Spleen (tissue), 11 donors: ENCODE measurements at regions not wholly inside any gene's neighbourhood (a gene's known extent, or its start where the extent isn't known, plus 50 kb on each side); places are given as distances from the start of the nearest gene placed in this dataset.

Source experiments
- DNase-seq: peaks from one replicate; pipeline ENCODE4 v3.0.0-alpha.2; 2020
- H3K27ac ChIP-seq, 8 donors: fragments of 200-600 bp; sonication (generic) in 7 of 8; 1 replicate in 4 of 8; 2 replicates in 4 of 8; pipeline versions ENCODE4 v1.5.0 to v1.8.0; 2016 to 2021; ENCODE audit warnings: inconsistent platforms in 4 of 8, mild to moderate bottlenecking in 4 of 8, moderate library complexity in 1 of 8
- H3K27me3 ChIP-seq, 7 donors: fragments of 200-600 bp; sonication (generic) in 6 of 7; replicated peaks in 1 of 7; 1 replicate in 4 of 7; 2 replicates in 3 of 7; pipeline versions ENCODE4 v1.5.0 to v1.8.0; 2016 to 2021; ENCODE audit warnings: inconsistent platforms in 3 of 7, mild to moderate bottlenecking in 1 of 7
- H3K36me3 ChIP-seq, 6 donors: fragments of 200-600 bp; sonication (generic) in 5 of 6; 1 replicate in 4 of 6; 2 replicates in 2 of 6; pipeline versions ENCODE4 v1.5.0 to v1.8.0; 2016 to 2021; ENCODE audit warnings: inconsistent platforms in 2 of 6
- H3K4me1 ChIP-seq, 6 donors: fragments of 200-600 bp; sonication (generic) in 5 of 6; 1 replicate in 3 of 6; 2 replicates in 3 of 6; pipeline versions ENCODE4 v1.5.0 to v1.8.0; 2016 to 2021; ENCODE audit warnings: inconsistent platforms in 3 of 6
- H3K4me3 ChIP-seq, 8 donors: fragments of 200-600 bp; sonication (generic) in 7 of 8; 1 replicate in 4 of 8; 2 replicates in 4 of 8; pipeline versions ENCODE4 v1.5.0 to v1.8.0; 2016 to 2021; ENCODE audit warnings: inconsistent platforms in 4 of 8, mild to moderate bottlenecking in 4 of 8, moderate library complexity in 2 of 8
- H3K9me3 ChIP-seq, 8 donors: fragments of 200-600 bp; sonication (generic) in 7 of 8; 1 replicate in 4 of 8; 2 replicates in 4 of 8; pipeline versions ENCODE4 v1.5.0 to v1.8.0; 2016 to 2021; ENCODE audit warnings: inconsistent platforms in 4 of 8
- POLR2A ChIP-seq, 3 donors: fragments of 450-650 bp; IDR thresholded peaks; one replicate each; pipeline ENCODE4 v1.5.1; 2017; ENCODE audit warnings: antibody characterized with exemption in 3 of 3, mild to moderate bottlenecking in 1 of 3
- POLR2AphosphoS5 ChIP-seq, 3 donors: sonication (generic); formaldehyde crosslinking; IDR thresholded peaks; one replicate each; pipeline ENCODE4 v1.5.1; 2017; ENCODE audit warnings: antibody characterized with exemption in 3 of 3
- WGBS, 5 donors: extraction: QIAGEN DNeasy Blood & Tissue Kit in 3 of 5; methylation state at CpG; one replicate each; pipeline versions ENCODE4 v1.1.5 to v1.1.7; 2013 to 2018; 5-methylcytosine and 5-hydroxymethylcytosine counted together
- intact Hi-C: fragments of 100-400 bp; cut with DNase I; formaldehyde crosslinking; loops from one replicate; pipeline ENCODE4 v1.15.0; 2023; ENCODE audit warnings: low total_unique reads
- TF ChIP-seq, protein P1 (sequence below), 11 experiments: fragments of 200-600 bp in 7 of 11; fragments of 450-650 bp in 4 of 11; sonication (generic) in 4 of 11; IDR thresholded peaks in 8 of 11; conservative IDR thresholded peaks in 3 of 11; 1 replicate in 7 of 11; 2 replicates in 4 of 11; pipeline versions ENCODE4 v1.4.0 to v1.8.0; 2016 to 2021; ENCODE audit warnings: antibody characterized with exemption in 11 of 11, inconsistent platforms in 4 of 11, mild to moderate bottlenecking in 1 of 11
- donor health status: healthy with polysubstance abuse.
- donor health status: DM: no; HTN: no; CAD: no; lungs with moderate emphysema.
- donor health status: DM: no; HTN: no; CAD: no.
- donor health status: Bipolar disorder and iron deficiency.
- donor health status: healthy.
- donor health status: DM: no; HTN: no; CAD: no.
- donor health status: DM: yes; HTN: yes; CAD: no.

- Histone ChIP-seq H3K4me1 (peaks cover 0 to 10% (median 5%) of the 10 kb centered on the region in 6 donors), H3K36me3 (no peaks in the 10 kb centered on the region), H3K9me3 (peaks cover 0 to 10% (median 5%) of the 10 kb centered on the region in 8 donors), H3K27ac (no peak overlapping the region), H3K4me3 (no peak overlapping the region), H3K27me3 (no peaks in the 10 kb centered on the region)
- DNase-seq = no peak
- WGBS, 5 donors = 94 to 97% (median 96%) methylated on average over 6 of the region's 6 CpGs
- no peak for TF ChIP-seq POLR2A (IDR thresholded peaks at IDR 0.05)
- TF ChIP-seq, protein P1, sequence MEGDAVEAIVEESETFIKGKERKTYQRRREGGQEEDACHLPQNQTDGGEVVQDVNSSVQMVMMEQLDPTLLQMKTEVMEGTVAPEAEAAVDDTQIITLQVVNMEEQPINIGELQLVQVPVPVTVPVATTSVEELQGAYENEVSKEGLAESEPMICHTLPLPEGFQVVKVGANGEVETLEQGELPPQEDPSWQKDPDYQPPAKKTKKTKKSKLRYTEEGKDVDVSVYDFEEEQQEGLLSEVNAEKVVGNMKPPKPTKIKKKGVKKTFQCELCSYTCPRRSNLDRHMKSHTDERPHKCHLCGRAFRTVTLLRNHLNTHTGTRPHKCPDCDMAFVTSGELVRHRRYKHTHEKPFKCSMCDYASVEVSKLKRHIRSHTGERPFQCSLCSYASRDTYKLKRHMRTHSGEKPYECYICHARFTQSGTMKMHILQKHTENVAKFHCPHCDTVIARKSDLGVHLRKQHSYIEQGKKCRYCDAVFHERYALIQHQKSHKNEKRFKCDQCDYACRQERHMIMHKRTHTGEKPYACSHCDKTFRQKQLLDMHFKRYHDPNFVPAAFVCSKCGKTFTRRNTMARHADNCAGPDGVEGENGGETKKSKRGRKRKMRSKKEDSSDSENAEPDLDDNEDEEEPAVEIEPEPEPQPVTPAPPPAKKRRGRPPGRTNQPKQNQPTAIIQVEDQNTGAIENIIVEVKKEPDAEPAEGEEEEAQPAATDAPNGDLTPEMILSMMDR (IDR thresholded peaks at IDR 0.05 in 8 of 11, conservative IDR thresholded peaks at IDR 0.05 in 3 of 11) = no peak
- no peak for TF ChIP-seq POLR2AphosphoS5 (IDR thresholded peaks at IDR 0.05)
- intact Hi-C loops = no loop called here
Observed at GRCh38 chr13:32828711-32829110, 187.5 kb upstream of the KL start.

DNA sequence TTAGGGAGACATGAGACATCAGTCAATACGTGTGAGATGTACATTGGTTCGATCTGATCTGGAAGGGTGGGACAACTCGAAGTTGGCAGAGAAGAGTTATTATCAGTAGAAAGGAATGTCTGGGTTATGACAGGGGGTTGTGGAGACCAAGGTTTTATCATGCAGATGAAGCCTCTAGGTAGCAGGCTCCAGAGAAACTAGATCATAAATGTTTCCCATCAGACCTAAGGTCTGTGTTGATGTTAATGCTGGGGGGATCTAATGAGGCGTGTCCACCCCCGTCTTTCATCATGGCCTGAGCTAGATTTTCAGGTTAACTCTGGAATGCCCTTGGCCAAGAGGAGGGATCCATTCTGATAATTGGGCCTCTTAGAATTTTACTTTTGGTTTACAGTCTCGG is 187.0 kb upstream of the KL start:
- Histone ChIP-seq H3K4me3 (no peak overlapping the region), H3K4me1 (peaks cover 0 to 10% (median 5%) of the 10 kb centered on the region in 6 donors), H3K9me3 (peaks cover 0 to 16% (median 10%) of the 10 kb centered on the region in 8 donors), H3K27me3 (no peaks in the 10 kb centered on the region), H3K27ac (peak overlapping the region in 2 of 8 donors; percentile 14 to 37), H3K36me3 (no peaks in the 10 kb centered on the region)
- TF ChIP-seq, protein P1 (IDR thresholded peaks at IDR 0.05 in 8 of 11, conservative IDR thresholded peaks at IDR 0.05 in 3 of 11) = no peak
- TF ChIP-seq POLR2A (IDR thresholded peaks at IDR 0.05) = no peak
- no peak for TF ChIP-seq POLR2AphosphoS5 (IDR thresholded peaks at IDR 0.05)
- WGBS, 5 donors = 67 to 82% (median 79%) methylated on average over 6 of the region's 6 CpGs
- intact Hi-C loops = no loop called here
- no peak for DNase-seq

- peaks cover 0 to 21% (median 14%) of the 10 kb centered on the region in 8 donors for H3K9me3 ChIP-seq
- peak overlapping the region in 2 of 8 donors; percentile 14 to 37 for H3K27ac ChIP-seq
- peaks cover 0 to 10% (median 5%) of the 10 kb centered on the region in 6 donors for H3K4me1 ChIP-seq
- no peak for TF ChIP-seq POLR2AphosphoS5 (IDR thresholded peaks at IDR 0.05)
- TF ChIP-seq, protein P1 (IDR thresholded peaks at IDR 0.05 in 8 of 11, conservative IDR thresholded peaks at IDR 0.05 in 3 of 11) = no peak
- no peak for TF ChIP-seq POLR2A (IDR thresholded peaks at IDR 0.05)
- WGBS, 5 donors = 75 to 90% (median 80%) methylated on average over 8 of the region's 8 CpGs
- intact Hi-C loops = no loop called here
- no peaks in the 10 kb centered on the region for H3K27me3 ChIP-seq
- H3K4me3 ChIP-seq = no peak overlapping the region
- no peak for DNase-seq
- H3K36me3 ChIP-seq = no peaks in the 10 kb centered on the region
Observed at GRCh38 chr13:32829676-32830335, 186.4 kb upstream of the KL start.

DNA sequence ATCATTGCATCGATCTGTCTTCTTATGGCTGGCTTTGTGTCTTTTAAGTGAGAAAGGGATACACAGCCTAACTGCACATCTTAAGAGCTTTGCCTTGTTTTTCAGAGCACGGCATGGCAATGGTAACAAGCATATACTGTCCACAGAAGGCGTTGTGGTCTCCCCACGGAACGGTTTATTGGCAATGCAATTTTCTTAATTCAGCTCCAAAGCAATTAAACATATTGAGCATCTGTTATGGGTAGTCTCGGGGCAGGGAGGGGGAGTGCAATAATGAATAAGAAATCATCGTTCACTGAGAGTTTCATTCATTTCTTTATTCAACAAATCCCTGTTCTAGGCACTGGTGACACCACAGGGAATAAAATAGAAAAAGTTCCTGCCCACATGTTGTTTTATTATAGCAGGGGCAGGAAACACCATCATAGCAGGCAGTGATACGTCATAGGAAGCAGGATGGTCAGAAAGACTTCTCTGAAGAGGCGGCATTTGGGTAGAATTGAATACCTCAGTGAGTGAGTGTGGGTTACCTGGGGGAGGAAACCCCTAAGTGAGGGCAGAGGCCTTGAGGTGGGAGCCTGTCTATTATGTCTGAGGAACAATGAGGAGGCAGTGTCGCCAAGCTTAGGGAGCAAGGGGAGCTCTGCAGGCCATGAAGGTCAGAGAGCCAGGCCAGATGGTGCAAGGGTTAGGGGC is 185.7 kb upstream of the KL start:
- no peak overlapping the region for H3K27ac ChIP-seq
- peaks cover 0 to 10% (median 5%) of the 10 kb centered on the region in 6 donors for H3K4me1 ChIP-seq
- no peaks in the 10 kb centered on the region for H3K36me3 ChIP-seq
- H3K4me3 ChIP-seq = no peak overlapping the region
- TF ChIP-seq POLR2A (IDR thresholded peaks at IDR 0.05) = no peak
- no peak for TF ChIP-seq POLR2AphosphoS5 (IDR thresholded peaks at IDR 0.05)
- H3K27me3 ChIP-seq = no peaks in the 10 kb centered on the region
- intact Hi-C loops = no loop called here
- H3K9me3 ChIP-seq = peaks cover 0 to 28% (median 16%) of the 10 kb centered on the region in 8 donors
- no peak for DNase-seq
- WGBS, 5 donors = 86 to 92% (median 91%) methylated on average over 10 of the region's 10 CpGs
